OCI-LY7 (cell line): ENCODE measurements at regions not wholly inside any gene's neighbourhood (a gene's known extent, or its start where the extent isn't known, plus 50 kb on each side); places are given as distances from the start of the nearest gene placed in this dataset.

ENCODE experiments used
- BruUV-seq: library from RNA; stranded (reverse); fragments of 400-500 nt; replicated peaks from 2 replicates; lab custom pipeline; 2021; lab: Mats Ljungman, UMichigan
- CTCF ChIA-PET: fragments of 300-600 bp; sonication (Branson Sonifier 250); formaldehyde crosslinking; loops from one replicate; lab custom pipeline; 2022; ENCODE audit warnings: antibody characterized with exemption; ENCODE audit not compliant: unreplicated experiment; lab: Charles Lee
- POLR2A ChIA-PET: fragments of 300-600 bp; sonication (Branson Sonifier 250); formaldehyde crosslinking; loops from one replicate; lab custom pipeline; 2022; ENCODE audit warnings: antibody characterized with exemption; lab: Charles Lee
- DNase-seq: peaks from one replicate; pipeline ENCODE4 v3.0.0-alpha.2; 2015; ENCODE audit warnings: low spot score
- H2AFZ ChIP-seq: fragments of 200-600 bp; sonication (generic), shearing (Covaris generic); 2 replicates; pipeline ENCODE4 v1.6.1; 2014; ENCODE audit warnings: mild to moderate bottlenecking, antibody characterized with exemption, low read length, moderate library complexity
- H3K27ac ChIP-seq: fragments of 200-600 bp; sonication (generic); 2 replicates; pipeline ENCODE4 v1.5.1; 2014; ENCODE audit warnings: mixed run types, low read depth, mild to moderate bottlenecking, moderate library complexity, low read length, inconsistent platforms; ENCODE audit not compliant: poor library complexity, severe bottlenecking
- H3K36me3 ChIP-seq: fragments of 200-600 bp; sonication (generic); 2 replicates; pipeline ENCODE4 v1.6.1; 2014; ENCODE audit warnings: mild to moderate bottlenecking, antibody characterized with exemption, low read length, moderate library complexity, mixed read lengths; ENCODE audit not compliant: insufficient read depth
- H3K4me1 ChIP-seq: fragments of 200-600 bp; sonication (generic); 2 replicates; pipeline ENCODE4 v1.5.1; 2014; ENCODE audit warnings: mild to moderate bottlenecking, low read length; ENCODE audit not compliant: insufficient read depth, poor library complexity, severe bottlenecking
- H3K4me2 ChIP-seq: fragments of 200-600 bp; sonication (generic); 2 replicates; pipeline ENCODE4 v1.6.1; 2014; ENCODE audit warnings: mild to moderate bottlenecking, low read length
- H3K4me3 ChIP-seq: fragments of 200-600 bp; sonication (generic); 2 replicates; pipeline ENCODE4 v1.5.1; 2014; ENCODE audit warnings: mild to moderate bottlenecking, low read depth, low read length; ENCODE audit not compliant: poor library complexity, severe bottlenecking
- H3K79me2 ChIP-seq: fragments of 200-600 bp; sonication (generic); 2 replicates; pipeline ENCODE4 v1.6.1; 2016; ENCODE audit warnings: low read depth, mild to moderate bottlenecking, low read length, moderate library complexity, mixed read lengths; ENCODE audit not compliant: insufficient read depth
- H3K9me2 ChIP-seq: fragments of 200-600 bp; sonication (generic); 2 replicates; pipeline ENCODE4 v1.6.1; 2016; ENCODE audit warnings: mild to moderate bottlenecking, low read length, mixed read lengths; ENCODE audit not compliant: insufficient read depth
- H3K9me3 ChIP-seq: fragments of 200-600 bp; sonication (generic); 2 replicates; pipeline ENCODE4 v1.6.1; 2014; ENCODE audit warnings: mild to moderate bottlenecking, mixed run types, low read length, mixed read lengths
- H4K20me1 ChIP-seq: fragments of 200-600 bp; sonication (generic); 2 replicates; pipeline ENCODE4 v1.6.1; 2014; ENCODE audit warnings: mild to moderate bottlenecking, antibody characterized with exemption, low read length, moderate library complexity, mixed read lengths; ENCODE audit not compliant: insufficient read depth
- EZH2phosphoT487 ChIP-seq: fragments of 200-600 bp; sonication (generic); IDR thresholded peaks from 2 replicates; pipeline ENCODE4 v1.6.1; 2018; ENCODE audit warnings: low read depth, borderline replicate concordance, mild to moderate bottlenecking, mixed run types, antibody characterized with exemption, low read length, moderate library complexity, mixed read lengths
- intact Hi-C: fragments of 100-400 bp; cut with micrococcal nuclease; formaldehyde crosslinking; loops from one replicate; pipeline ENCODE4 v1.10.0; 2022; ENCODE audit not compliant: unreplicated experiment
- TF ChIP-seq, protein P1 (sequence below): fragments of 200-600 bp; sonication (generic); conservative IDR thresholded peaks from 2 replicates; pipeline ENCODE4 v1.5.1; 2014; ENCODE audit warnings: mild to moderate bottlenecking, antibody characterized with exemption, low read length, moderate library complexity, mixed read lengths

DNA sequence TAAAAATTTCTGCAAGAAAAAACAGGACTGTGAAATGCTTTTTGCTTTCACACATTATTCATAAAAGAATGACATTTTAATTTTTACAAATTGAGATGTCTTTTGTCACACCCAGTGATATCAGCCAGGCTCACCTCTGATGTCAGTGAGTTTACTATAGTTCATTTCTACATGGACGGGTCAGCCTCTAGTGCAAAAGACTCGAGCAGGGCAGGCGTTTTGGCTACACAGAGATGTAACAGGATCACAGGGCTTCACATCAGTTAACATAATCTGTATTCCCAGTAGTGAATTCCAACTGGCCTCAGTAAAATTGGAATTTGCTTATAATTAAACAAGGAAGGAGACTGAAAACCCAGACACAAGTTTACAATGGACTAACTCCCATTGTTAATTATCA is 275.6 kb upstream of the ZSWIM2 start:
- H4K20me1 ChIP-seq, result no peaks in the 10 kb centered on the region
- no peak overlapping the region for H3K4me3 ChIP-seq
- no peaks in the 10 kb centered on the region for H3K9me3 ChIP-seq
- no peaks in the 10 kb centered on the region for H3K4me1 ChIP-seq
- DNase-seq, result no peak
- BruUV-seq, result no TSS peak
- intact Hi-C loops, result no loop called here
- ChIA-PET CTCF (no interaction called here), POLR2A (interaction anchor here (1.4 kb wide), 1 partner anchor 12 kb away, joined by 5 read pairs; no protein-coding TSS in a partner anchor)
- no peaks in the 10 kb centered on the region for H3K79me2 ChIP-seq
- no peaks in the 10 kb centered on the region for H3K36me3 ChIP-seq
- H2AFZ ChIP-seq, result no peak overlapping the region
- TF ChIP-seq, protein P1, sequence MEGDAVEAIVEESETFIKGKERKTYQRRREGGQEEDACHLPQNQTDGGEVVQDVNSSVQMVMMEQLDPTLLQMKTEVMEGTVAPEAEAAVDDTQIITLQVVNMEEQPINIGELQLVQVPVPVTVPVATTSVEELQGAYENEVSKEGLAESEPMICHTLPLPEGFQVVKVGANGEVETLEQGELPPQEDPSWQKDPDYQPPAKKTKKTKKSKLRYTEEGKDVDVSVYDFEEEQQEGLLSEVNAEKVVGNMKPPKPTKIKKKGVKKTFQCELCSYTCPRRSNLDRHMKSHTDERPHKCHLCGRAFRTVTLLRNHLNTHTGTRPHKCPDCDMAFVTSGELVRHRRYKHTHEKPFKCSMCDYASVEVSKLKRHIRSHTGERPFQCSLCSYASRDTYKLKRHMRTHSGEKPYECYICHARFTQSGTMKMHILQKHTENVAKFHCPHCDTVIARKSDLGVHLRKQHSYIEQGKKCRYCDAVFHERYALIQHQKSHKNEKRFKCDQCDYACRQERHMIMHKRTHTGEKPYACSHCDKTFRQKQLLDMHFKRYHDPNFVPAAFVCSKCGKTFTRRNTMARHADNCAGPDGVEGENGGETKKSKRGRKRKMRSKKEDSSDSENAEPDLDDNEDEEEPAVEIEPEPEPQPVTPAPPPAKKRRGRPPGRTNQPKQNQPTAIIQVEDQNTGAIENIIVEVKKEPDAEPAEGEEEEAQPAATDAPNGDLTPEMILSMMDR, result no peak
- TF ChIP-seq EZH2phosphoT487, result no peak
- no peak overlapping the region for H3K4me2 ChIP-seq
- no peaks in the 10 kb centered on the region for H3K9me2 ChIP-seq
- no peak overlapping the region for H3K27ac ChIP-seq

DNA sequence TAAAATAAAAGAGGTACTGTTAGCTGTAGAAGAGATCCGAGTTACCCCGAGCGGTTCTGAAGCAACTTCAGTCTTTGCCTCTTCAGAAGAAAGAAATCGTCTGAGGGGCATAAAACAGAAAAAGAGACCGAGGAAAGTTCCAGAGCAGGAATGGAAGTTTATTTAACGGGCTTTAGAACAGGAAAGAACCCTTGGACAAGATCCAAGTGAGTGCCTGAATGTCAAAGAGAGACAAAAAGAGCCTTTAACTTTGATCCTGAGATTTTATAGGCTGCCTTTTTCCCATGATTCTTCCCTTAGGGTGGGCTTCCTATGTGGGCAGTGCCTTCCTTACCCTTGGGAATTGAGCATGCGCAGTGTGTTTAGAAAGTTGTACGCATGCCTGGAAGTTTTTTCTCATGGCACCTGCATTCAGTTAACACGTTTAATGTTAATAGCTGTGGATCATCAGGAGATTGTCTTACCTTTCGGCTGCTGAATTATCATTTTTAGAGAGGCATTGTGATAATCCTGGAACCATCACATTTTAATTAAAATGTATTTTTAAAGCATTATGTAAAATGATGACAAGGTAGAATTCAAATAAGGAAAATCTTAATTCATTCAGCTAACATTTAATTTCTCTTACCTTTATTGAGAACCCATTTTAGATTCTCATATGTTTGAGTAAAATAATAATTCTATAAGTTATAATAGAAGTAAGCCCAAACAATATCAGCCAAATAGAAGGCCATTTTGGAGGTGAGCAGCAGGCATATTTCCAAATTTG is 269.5 kb upstream of the ZSWIM2 start:
- Histone ChIP-seq H3K4me3 (no peak overlapping the region), H3K9me3 (no peaks in the 10 kb centered on the region), H3K4me1 (no peaks in the 10 kb centered on the region), H2AFZ (no peak overlapping the region), H4K20me1 (no peaks in the 10 kb centered on the region), H3K79me2 (no peaks in the 10 kb centered on the region), H3K27ac (no peak overlapping the region), H3K4me2 (no peak overlapping the region), H3K36me3 (no peaks in the 10 kb centered on the region), H3K9me2 (no peaks in the 10 kb centered on the region)
- ChIA-PET CTCF (no interaction called here), POLR2A (interaction anchor here (0.6 kb wide), 1 partner anchor 58 kb away, joined by 3 read pairs; no protein-coding TSS in a partner anchor)
- no peak for TF ChIP-seq EZH2phosphoT487
- TF ChIP-seq, protein P1, result no peak
- no peak for DNase-seq
- intact Hi-C loops, result no loop called here
- BruUV-seq, result no TSS peak

GRCh38 chr2:187117483-187117882 is 268.5 kb upstream of the ZSWIM2 start:
- CTCF ChIA-PET, result no interaction called here
- H4K20me1 ChIP-seq, result no peaks in the 10 kb centered on the region
- intact Hi-C loops, result no loop called here
- no peak overlapping the region for H3K4me3 ChIP-seq
- H3K4me1 ChIP-seq, result no peaks in the 10 kb centered on the region
- no peak overlapping the region for H3K27ac ChIP-seq
- H3K4me2 ChIP-seq, result no peak overlapping the region
- no peak for DNase-seq
- no peak overlapping the region for H2AFZ ChIP-seq
- TF ChIP-seq, protein P1, result no peak
- TF ChIP-seq EZH2phosphoT487, result no peak
- no peaks in the 10 kb centered on the region for H3K9me3 ChIP-seq
- POLR2A ChIA-PET, result no interaction called here
- no peaks in the 10 kb centered on the region for H3K36me3 ChIP-seq
- BruUV-seq, result no TSS peak
- H3K9me2 ChIP-seq, result no peaks in the 10 kb centered on the region
- no peaks in the 10 kb centered on the region for H3K79me2 ChIP-seq
